H1 (cell line): ENCODE measurements at regions not wholly inside any gene's neighbourhood (a gene's known extent, or its start where the extent isn't known, plus 50 kb on each side); places are given as distances from the start of the nearest gene placed in this dataset.
"Not testable (repeated sequence)": the region's sequence is repeated elsewhere in the genome, so short reads cannot be mapped to it uniquely, and the experiment has no call there.

Experiments
- SP2 ChIP-seq: IDR thresholded peaks from 2 replicates; pipeline ENCODE4 v1.6.1; 2012; ENCODE audit warnings: mild to moderate bottlenecking, low read length, inconsistent platforms
- YY1 ChIP-seq: IDR thresholded peaks from 2 replicates; pipeline ENCODE4 v1.6.1; 2011; ENCODE audit warnings: low read depth, mild to moderate bottlenecking, low read length

GRCh38 chr17:53748159-53748820 is 74.4 kb upstream of the KIF2B start:
- TF ChIP-seq SP2, YY1: not testable (repeated sequence)
